GM18519 (cell line): ENCODE measurements at regions not wholly inside any gene's neighbourhood (a gene's known extent, or its start where the extent isn't known, plus 50 kb on each side); places are given as distances from the start of the nearest gene placed in this dataset.

Source experiments
- ATAC-seq: cut with Tn5 transposase; IDR thresholded peaks from one replicate; pipeline ENCODE4 v1.9.1; 2021; ENCODE audit warnings: mild to moderate bottlenecking, moderate library complexity; ENCODE audit not compliant: unreplicated experiment, low FRiP score

GRCh38 chr4:117425636-117426035, 340.3 kb upstream of the TRAM1L1 start:
- ATAC-seq = no peak

GRCh38 chr4:117428536-117428935, 343.2 kb upstream of the TRAM1L1 start:
- ATAC-seq = no peak

DNA sequence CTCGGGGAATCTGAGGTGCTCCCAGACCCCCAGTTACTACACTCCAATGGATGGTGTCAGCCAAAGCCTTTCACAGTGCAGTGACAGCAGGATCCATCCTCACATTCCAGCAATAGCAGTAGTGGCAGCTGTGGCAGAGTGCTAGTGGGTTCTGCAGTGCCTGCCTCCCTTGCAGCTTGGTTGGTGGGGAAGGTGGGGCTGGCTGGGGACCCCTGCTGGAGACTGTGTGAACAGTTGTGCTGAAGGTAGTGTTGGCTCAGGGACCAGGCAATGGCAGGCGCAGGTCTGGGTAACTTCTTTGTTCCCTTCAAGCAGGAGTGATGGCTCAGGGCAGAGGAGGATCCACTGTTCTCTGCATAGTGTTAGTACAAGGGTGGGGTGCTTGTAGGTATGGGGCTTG, 343.7 kb upstream of the TRAM1L1 start:
- ATAC-seq = no peak

DNA sequence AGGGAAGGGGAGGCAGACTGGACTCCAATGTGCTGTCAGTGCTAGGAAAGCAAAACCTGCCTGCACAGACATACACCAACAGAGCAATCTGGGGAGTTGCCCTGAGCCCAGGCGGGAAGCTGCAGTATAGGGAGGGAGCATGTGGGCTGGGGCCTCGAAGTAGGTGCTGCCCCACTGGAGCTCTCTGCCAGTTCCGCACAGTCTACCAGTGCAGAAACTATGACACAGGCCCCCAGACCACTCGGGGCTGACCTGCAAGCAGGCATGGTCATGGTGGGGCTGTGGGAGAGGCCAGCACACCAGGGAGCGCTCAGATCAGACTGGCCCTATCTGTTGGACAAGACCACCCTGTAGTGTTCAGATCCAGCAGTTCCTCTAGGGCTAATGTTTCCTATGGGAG, 344.1 kb upstream of the TRAM1L1 start:
- no peak for ATAC-seq

GRCh38 chr4:117434424-117434823, 349.0 kb upstream of the TRAM1L1 start:
- no peak for ATAC-seq

DNA sequence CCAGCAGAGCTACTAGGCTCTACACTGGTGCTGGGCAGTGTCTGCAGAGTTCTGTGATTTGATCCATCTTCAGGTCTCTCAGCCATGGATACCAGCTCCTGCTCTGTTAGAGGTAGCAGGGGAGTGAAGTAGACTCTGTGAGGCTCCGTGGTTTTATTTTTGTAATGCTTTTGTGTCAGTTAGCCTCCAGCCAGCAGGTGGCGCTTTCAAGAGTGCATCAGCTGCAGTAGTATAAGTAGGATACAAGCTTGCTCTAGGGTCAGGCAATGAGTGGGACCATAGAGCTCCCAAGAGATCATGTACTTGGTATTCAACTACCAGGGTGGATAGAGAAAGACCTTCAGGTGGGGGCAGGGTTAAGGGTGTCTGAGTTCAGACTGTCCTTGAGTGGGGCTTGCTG, 362.5 kb upstream of the TRAM1L1 start:
- ATAC-seq = no peak

DNA sequence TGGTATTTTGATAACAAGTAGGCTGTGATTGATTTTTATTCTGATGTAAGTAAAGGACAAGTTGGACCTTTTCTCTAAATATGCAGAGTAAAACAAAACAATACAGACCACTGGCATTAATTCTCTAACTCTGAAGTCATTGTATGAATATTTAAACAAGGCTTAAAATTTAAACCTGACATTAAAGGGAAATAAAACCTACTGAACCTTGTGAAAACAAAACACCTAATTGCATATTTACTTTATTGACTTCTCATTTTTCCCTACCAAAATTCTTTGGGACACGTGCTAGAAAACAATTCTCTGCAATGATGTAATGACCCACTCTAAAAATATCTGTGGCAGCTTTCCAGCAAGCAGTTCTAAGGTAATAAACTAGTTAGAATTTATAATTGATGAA, 369.7 kb upstream of the TRAM1L1 start:
- no peak for ATAC-seq

GRCh38 chr4:117466388-117466787, 381.0 kb upstream of the TRAM1L1 start:
- no peak for ATAC-seq

GRCh38 chr4:117467404-117467803, 382.0 kb upstream of the TRAM1L1 start:
- ATAC-seq = no peak

GRCh38 chr4:117474987-117475386, 389.6 kb upstream of the TRAM1L1 start:
- no peak for ATAC-seq

DNA sequence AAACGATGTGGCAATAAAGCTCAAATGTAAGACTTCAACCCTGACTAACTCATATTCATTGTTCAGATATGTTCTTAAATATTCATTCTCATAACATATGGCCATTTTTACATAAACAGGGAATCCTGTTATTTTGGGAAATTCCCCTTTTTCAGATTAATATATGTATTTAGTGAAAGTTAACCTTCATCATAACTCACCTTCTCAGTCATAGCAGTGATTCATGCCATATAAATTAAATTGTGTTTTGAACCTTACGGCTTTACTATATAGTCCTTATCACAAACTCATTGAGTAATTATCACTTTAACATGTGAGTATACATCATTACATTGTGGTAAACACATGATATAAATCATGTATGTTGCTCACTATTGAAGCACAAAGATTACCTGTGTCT, 392.5 kb upstream of the TRAM1L1 start:
- ATAC-seq = no peak

DNA sequence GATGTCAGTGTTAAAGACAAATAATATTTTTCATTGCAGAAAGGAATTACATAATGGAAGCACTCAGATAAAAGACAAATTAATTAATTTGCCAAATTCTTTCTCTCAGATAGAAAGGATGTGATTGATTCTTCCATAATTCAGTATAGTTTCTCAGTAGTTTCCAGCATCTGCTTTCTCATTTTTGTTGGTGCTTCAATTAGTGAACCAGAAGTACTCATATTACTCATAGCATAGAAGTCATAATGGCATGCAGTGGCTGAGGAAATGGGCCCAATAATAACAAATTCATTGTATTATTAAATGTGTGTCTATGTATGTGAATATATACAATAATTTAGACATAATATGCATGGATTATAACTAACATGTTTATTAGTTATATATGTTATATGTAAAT, 393.3 kb upstream of the TRAM1L1 start:
- peak; percentile 40 for ATAC-seq

DNA sequence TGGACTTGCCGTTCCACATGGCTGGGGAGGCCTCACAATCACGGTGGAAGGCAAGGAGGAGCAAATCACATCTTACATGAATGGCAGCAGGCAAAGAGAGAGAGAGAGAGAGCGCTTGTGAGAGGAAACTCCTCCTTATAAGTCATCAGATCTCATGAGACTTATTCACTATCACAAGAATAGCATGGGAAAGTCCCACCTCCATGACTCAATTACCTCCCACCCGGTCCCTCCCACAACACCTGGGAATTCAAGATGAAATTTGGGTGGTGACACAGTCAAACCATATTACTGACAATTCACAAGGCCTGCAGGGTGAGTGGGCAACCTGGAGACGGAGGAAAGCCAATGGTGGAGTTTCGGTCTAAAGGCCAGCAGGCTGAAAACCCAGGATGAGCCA, 394.3 kb upstream of the TRAM1L1 start:
- no peak for ATAC-seq

GRCh38 chr4:117481742-117482141, 396.4 kb upstream of the TRAM1L1 start:
- ATAC-seq = no peak

- ATAC-seq = no peak
Observed at GRCh38 chr4:117488692-117489091, 403.3 kb upstream of the TRAM1L1 start.

DNA sequence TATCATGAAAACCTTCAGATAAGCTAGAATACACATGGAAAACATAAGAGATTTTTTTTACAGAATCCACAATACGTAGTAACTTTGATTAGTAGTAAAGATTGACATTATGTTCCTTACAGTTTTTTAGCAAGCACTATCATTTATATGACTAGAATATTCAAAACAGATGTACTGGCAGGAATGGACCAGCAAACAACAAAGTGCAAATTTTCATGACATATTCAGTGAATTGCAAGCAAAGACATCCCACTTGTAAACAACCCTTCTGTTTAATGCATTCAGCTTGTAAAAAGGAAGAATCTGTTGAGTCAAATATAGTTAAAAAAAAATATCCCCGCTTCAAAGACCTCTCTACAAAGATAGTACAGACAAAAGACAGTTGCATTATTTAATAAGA, 403.7 kb upstream of the TRAM1L1 start:
- ATAC-seq = no peak

GRCh38 chr4:117491516-117491915, 406.1 kb upstream of the TRAM1L1 start:
- ATAC-seq = no peak

GRCh38 chr4:117495802-117496201, 410.4 kb upstream of the TRAM1L1 start:
- ATAC-seq = no peak

GRCh38 chr4:117512414-117512813, 427.0 kb upstream of the TRAM1L1 start:
- no peak for ATAC-seq

DNA sequence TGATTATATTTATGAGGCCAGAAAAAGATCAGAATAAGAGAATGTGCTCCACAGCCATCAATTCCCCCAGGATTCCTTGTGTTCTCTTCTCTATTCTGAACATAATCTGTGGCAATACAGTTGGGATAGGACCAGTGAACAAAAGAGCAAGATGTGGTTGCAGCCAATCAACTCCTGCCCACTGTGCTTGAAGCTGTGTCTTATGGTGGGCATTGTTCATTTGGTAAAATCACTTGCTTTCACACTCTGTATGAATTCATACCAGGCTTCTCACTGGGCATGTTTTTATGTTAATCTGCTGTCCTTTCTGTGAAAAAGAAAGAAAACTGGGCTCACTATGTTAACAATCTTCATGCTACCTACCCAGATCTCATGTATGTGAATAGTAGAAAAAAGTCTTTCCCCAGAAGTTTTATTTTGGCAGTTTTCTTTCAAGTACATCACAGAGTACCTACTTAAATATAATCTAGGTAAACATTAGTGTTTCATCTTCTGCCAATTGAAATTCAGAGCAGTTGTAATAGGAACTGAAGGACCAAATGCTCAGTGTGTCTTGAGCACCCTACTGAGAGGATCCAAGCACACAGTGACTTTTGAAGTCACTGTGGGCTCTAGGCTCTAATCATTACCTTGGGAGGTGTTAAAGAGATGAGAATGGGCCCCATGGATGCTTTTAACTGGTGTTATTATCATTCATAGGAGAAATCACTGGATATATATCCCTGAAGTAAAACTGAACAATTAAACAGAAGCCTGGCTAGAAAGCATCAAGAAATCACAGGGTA, 429.2 kb upstream of the TRAM1L1 start:
- ATAC-seq = no peak

DNA sequence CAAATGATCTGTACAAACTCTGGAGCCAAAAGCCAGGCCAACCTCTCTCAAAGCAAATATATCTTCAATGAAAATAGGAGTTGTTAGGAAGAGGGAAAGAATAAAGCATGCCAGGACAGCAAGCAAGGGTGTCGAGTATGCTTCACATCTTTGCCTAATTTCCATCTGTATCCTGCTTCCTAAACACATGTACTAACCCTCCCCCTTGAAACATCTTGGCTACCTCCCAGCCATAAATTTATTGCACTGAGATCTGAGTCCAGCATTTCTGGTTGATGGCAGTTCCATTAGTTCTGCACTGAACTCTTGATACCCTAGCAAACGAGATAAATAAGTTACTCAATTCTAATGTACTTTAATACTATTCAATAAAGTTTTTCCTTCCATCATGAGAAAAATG, 430.5 kb upstream of the TRAM1L1 start:
- no peak for ATAC-seq

DNA sequence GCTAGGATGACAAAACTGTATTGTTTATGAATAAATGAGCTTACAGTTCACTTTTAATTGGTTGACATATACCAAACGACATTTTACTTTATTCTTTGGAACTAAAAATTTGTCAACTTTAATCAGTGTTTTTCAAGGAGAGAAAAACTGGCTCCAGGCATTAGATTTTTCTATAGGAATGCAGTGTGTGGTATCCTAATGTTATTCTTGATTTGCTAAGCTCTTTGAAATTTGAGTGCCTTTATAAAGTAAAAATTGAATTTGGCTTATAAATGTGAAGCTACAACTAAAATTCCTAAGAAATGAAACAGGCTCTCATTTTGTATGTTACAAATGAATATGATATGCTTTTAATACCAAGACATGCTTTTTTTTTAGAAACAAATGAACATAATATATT, 442.2 kb upstream of the TRAM1L1 start:
- ATAC-seq = no peak

DNA sequence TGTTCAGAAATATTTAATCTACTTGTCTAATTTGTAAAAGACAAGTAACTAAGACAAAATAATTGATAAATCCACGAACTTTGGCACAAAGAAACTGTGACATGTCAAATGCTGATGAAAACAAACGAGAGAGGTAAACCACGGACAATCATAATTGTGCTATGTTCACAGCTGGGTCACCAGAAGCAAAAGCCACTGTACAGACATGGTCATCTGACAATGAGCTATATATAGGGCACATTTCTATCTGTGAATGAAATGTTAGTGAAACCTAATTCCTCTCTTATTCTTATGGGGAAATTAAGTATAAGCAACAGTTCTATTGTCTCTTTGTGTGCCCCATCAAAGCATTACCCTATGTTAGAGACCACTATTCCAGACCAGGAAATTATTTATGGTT, 444.0 kb upstream of the TRAM1L1 start:
- no peak for ATAC-seq
